ENCODE measurements at regions not wholly inside any gene's neighbourhood (a gene's known extent, or its start where the extent isn't known, plus 50 kb on each side); places are given as distances from the start of the nearest gene placed in this dataset.

GRCh38 chr5:30849931-30850710, 343.4 kb upstream of the CDH6 start:
- TF ChIP-seq EP300 (IDR thresholded peaks at IDR 0.05) (no peak), POLR2A (IDR thresholded peaks at IDR 0.05) (no peak), CTCF (IDR thresholded peaks at IDR 0.05) (no peak)

Measured in ovary (tissue), 3 donors.